Stimulated activated CD4-positive, alpha-beta T cell treated with anti-CD3 and anti-CD28 coated beads, Interleukin-12 subunit alpha, Interleukin-12 subunit beta, amount 100 ng/mL, for 4 hours (primary cell): ENCODE measurements at regions not wholly inside any gene's neighbourhood (a gene's known extent, or its start where the extent isn't known, plus 50 kb on each side); places are given as distances from the start of the nearest gene placed in this dataset.
"Not testable (repeated sequence)": the region's sequence is repeated elsewhere in the genome, so short reads cannot be mapped to it uniquely, and the experiment has no call there.

Experiments
- DNase-seq: peaks from one replicate; pipeline ENCODE4 v3.0.0-alpha.2; 2020

GRCh38 chr6:170232186-170233002, 58.5 kb downstream of the DLL1 start:
- no peak for DNase-seq

GRCh38 chr6:170231293-170232185, 59.3 kb downstream of the DLL1 start:
- DNase-seq = no peak

DNA sequence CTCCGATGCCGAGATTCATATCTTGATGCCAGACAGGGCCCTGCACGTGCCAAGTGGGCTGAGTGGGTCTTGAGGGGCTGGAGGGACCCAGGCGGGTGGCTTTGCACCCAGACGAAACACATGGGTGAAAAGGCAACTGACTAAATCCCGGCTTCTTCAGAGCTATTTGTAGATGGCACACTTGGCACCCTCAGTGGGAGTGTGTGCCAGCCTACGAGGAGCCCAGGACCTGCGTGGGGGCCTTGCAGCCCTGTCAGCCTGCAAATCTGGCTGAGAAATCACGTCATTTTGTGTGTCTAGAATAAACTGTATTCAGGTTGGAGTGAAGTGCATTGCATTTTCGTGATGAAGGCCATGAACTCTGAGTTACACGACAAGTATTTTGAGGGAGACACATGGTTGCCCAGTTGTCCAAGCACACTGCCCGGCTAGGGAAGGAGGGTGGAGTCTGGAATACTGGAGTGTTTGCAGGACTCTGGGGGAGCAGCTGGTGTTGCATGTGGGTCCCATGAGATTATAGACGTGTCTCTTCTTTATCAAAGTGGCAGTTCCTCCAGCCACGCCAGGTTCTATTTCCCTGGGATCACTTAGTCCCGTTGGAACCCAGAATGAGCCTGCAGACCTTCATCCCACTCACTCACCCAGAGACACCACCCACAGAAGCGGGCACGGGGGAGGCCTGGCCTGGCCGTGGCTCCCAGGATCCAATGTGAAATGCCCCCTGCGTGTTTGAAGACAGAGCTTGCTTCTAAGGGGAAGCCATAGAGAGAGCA, 60.2 kb downstream of the DLL1 start:
- DNase-seq = no peak

- DNase-seq = no peak
Observed at GRCh38 chr6:170229851-170230519, 60.9 kb downstream of the DLL1 start.

GRCh38 chr6:170229396-170229795, 61.5 kb downstream of the DLL1 start:
- DNase-seq = no peak

DNA sequence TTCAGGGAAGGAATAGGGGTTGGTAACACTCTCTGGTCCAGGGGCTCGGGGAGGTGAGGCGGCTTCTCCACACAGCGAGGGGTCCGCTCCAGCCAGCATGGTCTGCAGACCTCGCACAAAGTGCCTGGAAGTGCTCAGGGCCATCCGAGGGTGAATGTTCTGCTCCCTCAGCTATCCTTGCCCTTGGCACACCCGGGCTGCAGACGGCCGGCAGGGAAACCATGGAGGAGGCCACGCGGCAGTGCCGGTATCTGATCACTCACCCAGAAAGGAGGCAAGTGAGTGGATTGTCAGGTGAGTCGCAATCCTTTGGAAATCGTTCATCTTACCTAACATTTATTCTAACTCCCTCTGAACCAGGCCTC, 62.0 kb downstream of the DLL1 start:
- DNase-seq = no peak

- DNase-seq = no peak
Observed at GRCh38 chr6:170227996-170228945, 62.6 kb downstream of the DLL1 start.

GRCh38 chr6:170227521-170227983, 63.3 kb downstream of the DLL1 start:
- no peak for DNase-seq

DNA sequence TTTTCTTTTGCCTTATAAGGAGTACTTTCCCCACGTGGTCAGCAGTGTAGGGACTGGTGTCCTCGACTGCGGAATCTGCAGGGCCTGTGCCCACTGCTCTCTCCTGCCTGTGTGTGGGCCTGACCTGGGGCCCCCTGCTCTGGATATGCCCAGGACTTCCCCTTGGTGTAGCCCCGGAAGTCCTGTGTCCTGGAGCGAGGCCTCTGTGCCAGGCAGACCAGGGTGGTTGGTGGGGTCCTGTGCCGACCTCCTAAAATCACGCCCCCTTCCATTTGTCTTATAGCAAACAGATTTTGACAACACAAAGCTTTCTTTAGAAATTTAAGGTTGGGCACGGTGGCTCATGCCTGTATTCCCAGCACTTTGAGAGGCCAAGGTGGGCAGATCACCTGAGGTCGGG, 64.2 kb downstream of the DLL1 start:
- DNase-seq = no peak

DNA sequence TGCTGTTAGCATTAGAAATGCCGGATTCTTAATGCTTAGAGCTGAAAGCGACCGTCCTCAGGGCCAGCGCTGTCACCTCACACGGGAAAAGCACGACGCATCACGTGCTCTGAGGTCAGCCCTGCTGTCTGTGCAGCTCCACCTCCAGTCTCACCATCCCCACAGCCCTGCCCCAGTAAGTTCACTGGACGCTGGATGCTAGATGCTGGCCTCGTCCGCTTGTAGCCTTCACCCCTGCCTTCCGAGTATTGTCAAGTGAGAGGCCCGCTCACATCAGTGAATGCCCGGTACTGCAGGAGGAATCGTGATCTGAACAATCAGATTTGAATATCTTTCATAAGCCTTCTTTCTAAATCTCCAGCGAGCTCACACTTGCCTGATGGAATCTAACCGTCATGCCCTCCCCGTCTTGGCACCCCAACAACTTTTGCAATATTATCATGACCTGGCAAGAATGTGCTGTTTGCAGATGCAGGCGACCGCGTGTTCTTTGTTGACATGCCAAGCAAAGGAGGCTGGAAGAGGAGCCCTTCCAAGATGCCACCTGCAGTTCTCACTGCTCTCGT, 64.9 kb downstream of the DLL1 start:
- DNase-seq = no peak

DNA sequence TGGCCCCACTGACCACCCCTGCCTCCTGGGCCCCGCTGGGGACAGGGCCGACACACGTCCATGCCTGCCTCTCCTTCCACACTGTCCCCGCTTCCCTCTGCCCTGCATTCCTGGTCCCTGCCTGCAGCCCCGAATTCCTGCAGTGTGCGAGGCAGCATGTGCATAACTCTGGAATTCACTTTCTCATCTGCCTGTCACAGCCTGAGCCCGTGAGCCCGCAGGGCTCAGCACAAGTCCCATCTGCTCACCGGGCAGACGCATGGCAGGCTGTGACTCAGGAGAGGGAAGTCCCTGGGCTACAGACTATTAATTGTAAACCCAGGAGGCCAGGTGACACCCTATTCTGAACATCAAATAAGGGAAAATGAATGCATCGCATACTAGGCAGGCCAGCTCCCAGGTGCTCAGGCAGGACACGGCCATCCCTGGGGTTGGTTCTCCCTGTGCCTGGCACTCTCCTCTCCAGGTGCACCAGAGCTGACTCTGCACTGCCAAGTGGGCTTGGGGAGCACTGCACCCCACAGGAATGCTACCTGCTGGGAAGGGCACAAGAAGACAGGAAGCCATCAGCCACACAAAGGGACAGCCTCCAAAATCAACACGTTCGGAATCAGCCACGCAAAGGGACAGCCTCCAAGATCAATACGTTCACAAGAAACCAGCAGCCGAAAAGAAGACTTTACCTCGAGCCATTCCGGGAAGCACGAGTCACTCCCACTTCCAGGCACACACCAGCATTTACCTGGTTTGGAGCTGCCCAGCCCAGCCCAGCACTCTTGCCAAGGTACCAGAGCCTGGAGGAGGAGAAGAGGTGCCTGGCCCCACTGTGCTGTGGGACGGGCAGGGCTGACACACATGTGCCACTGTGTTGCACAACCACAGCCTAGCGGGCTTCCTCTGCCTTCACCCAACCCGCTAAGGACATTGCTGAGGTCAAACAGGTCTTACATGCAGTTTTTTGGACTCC, 65.9 kb downstream of the DLL1 start:
- DNase-seq = no peak

- no peak for DNase-seq
Observed at GRCh38 chr6:170223718-170224693, 66.9 kb downstream of the DLL1 start.

GRCh38 chr6:170222498-170223471, 68.1 kb downstream of the DLL1 start:
- no peak for DNase-seq

- no peak for DNase-seq
Observed at GRCh38 chr6:170221753-170222400, 69.0 kb downstream of the DLL1 start.

DNA sequence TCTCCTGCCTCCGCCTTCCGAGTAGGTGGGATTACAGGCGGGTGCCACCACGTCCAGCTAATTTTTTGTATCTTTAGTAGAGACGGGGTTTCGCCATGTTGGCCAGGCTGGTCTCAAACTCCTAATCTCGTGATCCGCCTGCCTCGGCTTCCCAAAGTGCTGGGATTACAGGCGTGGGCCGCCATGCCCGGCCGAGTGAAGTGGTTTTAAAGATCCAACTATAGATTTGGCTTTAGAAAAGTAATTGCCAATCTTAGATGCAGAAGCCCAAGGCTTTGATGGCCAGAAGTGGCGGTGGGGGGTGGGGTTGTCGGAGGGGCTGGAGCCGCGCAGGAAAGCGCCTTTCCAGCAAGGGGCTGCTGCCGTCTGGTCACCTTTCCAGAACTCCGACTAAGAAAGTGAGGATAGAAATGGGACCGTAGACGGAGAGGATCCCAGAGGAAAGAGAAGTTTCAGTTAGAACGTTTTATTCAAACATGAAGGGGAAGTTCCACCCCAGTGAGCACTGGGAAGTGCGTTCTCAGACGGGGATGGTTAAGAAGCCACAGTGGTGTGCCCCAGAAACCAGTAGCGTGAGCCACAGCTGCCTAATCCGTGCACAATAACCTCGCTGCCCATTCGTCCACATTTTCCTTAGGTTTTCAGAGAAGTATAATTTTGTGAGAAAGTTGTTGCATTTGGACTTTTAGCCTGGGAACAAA, 69.7 kb downstream of the DLL1 start:
- no peak for DNase-seq

- DNase-seq = not testable (repeated sequence)
Observed at GRCh38 chr6:170213637-170214018, 77.2 kb downstream of the DLL1 start.
